SU-DHL-6 (cell line): ENCODE measurements at regions not wholly inside any gene's neighbourhood (a gene's known extent, or its start where the extent isn't known, plus 50 kb on each side); places are given as distances from the start of the nearest gene placed in this dataset.

Experiments
- H2AFZ ChIP-seq: fragments of 200-600 bp; sonication (generic); 2 replicates; pipeline ENCODE4 v1.6.1; 2014; ENCODE audit warnings: low read depth, mild to moderate bottlenecking, moderate library complexity, mixed read lengths, antibody characterized with exemption, low read length; ENCODE audit not compliant: severe bottlenecking
- H3F3A ChIP-seq: fragments of 200-600 bp; shearing (Covaris generic); 2 replicates; pipeline ENCODE4 v1.6.0; 2016; ENCODE audit warnings: antibody characterized with exemption, mild to moderate bottlenecking; ENCODE audit not compliant: insufficient read depth
- H3K27ac ChIP-seq: fragments of 200-600 bp; sonication (generic); 2 replicates; pipeline ENCODE4 v1.5.1; 2016; ENCODE audit warnings: low read depth, mild to moderate bottlenecking, low read length, moderate library complexity, mixed read lengths
- H3K27me3 ChIP-seq: fragments of 200-600 bp; sonication (generic), shearing (Covaris generic); 2 replicates; pipeline ENCODE4 v1.6.0; 2014; ENCODE audit warnings: mild to moderate bottlenecking, low read length
- H3K36me3 ChIP-seq: fragments of 200-600 bp; sonication (generic); 2 replicates; pipeline ENCODE4 v1.6.1; 2014; ENCODE audit warnings: mild to moderate bottlenecking, low read length, mixed read lengths
- H3K4me2 ChIP-seq: fragments of 300-600, 200-600 bp; shearing (Covaris generic), sonication (generic); 2 replicates; pipeline ENCODE4 v1.6.0; 2014; ENCODE audit warnings: low read length, low read depth, mild to moderate bottlenecking; ENCODE audit not compliant: poor library complexity, severe bottlenecking
- H3K4me3 ChIP-seq: fragments of 200-600 bp; sonication (generic); 2 replicates; pipeline ENCODE4 v1.5.1; 2014; ENCODE audit warnings: antibody characterized with exemption, low read length, mild to moderate bottlenecking, mixed read lengths; ENCODE audit not compliant: insufficient read depth, poor library complexity, severe bottlenecking
- H3K79me2 ChIP-seq: fragments of 200-600 bp; sonication (generic); 2 replicates; pipeline ENCODE4 v1.6.1; 2014; ENCODE audit warnings: mild to moderate bottlenecking, low read length, moderate library complexity; ENCODE audit not compliant: insufficient read depth
- H3K9ac ChIP-seq: fragments of 200-600 bp; sonication (generic); 2 replicates; pipeline ENCODE4 v1.7.0; 2014; ENCODE audit warnings: mild to moderate bottlenecking, low read length
- H3K9me2 ChIP-seq: fragments of 200-600 bp; sonication (generic); replicated peaks from 2 replicates; pipeline ENCODE4 v1.6.1; 2014; ENCODE audit warnings: low read length; ENCODE audit not compliant: insufficient read depth
- H3K9me3 ChIP-seq: fragments of 200-600 bp; sonication (generic); 2 replicates; pipeline ENCODE4 v1.6.1; 2014; ENCODE audit warnings: low read length, mixed read lengths; ENCODE audit not compliant: insufficient read depth
- H4K20me1 ChIP-seq: fragments of 200-600 bp; sonication (generic); 2 replicates; pipeline ENCODE4 v1.6.1; 2014; ENCODE audit warnings: low read depth, mild to moderate bottlenecking, antibody characterized with exemption, low read length, moderate library complexity, mixed read lengths
- EZH2phosphoT487 ChIP-seq: fragments of 200-600 bp; sonication (generic), shearing (Covaris generic); conservative IDR thresholded peaks from 2 replicates; pipeline ENCODE4 v1.6.1; 2018; ENCODE audit warnings: mild to moderate bottlenecking, antibody characterized with exemption, low read length, moderate library complexity, mixed read lengths
- TF ChIP-seq, protein P1 (sequence below): fragments of 200-600 bp; sonication (generic); IDR thresholded peaks from one replicate; pipeline ENCODE4 v1.5.1; 2017; ENCODE audit warnings: antibody characterized with exemption, mild to moderate bottlenecking, low read length, moderate library complexity; ENCODE audit not compliant: insufficient read depth, poor library complexity, severe bottlenecking

DNA sequence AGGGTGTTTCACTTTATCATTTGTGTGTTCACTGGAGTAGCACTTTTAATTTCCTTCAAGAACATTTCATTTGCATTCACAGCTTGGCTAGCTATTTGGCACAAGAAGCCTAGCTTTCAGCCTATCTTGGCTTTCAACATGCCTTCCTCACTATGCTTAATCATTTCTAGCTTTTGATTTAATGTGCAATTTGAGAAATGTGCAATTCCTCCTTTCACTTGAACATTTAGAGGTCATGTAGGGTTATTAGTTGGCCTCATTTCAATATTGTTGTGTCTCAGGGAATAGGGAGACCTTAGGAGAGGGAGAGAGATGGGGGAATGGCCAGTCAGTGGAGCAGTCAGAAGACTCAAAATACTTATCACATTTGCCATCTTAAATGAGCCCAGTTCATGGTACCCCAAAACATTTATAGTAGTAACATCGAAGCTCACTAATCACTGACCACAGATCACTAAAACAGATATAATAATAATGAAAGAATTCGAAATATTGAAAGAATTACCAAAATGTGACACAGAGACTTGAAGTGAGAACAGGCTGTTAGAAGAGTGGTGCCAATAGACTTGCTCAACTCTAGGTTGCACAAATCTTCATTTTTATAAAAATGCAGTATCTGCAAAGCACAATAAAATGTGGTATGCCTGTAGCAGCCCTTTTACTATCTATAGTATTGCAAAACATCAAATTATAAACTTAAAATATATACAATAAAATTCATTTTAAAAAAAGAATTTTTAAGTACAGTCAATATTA is 561.2 kb downstream of the METTL4 start:
- Histone ChIP-seq H3K9me2 (no peaks in the 10 kb centered on the region), H2AFZ (no peak overlapping the region), H3F3A (no peaks in the 10 kb centered on the region), H3K27me3 (no peaks in the 10 kb centered on the region), H3K79me2 (no peaks in the 10 kb centered on the region), H3K9ac (no peak overlapping the region), H3K4me2 (no peak overlapping the region), H3K9me3 (no peaks in the 10 kb centered on the region), H4K20me1 (no peaks in the 10 kb centered on the region), H3K36me3 (no peaks in the 10 kb centered on the region), H3K4me3 (no peak overlapping the region), H3K27ac (no peak overlapping the region)
- TF ChIP-seq, protein P1, sequence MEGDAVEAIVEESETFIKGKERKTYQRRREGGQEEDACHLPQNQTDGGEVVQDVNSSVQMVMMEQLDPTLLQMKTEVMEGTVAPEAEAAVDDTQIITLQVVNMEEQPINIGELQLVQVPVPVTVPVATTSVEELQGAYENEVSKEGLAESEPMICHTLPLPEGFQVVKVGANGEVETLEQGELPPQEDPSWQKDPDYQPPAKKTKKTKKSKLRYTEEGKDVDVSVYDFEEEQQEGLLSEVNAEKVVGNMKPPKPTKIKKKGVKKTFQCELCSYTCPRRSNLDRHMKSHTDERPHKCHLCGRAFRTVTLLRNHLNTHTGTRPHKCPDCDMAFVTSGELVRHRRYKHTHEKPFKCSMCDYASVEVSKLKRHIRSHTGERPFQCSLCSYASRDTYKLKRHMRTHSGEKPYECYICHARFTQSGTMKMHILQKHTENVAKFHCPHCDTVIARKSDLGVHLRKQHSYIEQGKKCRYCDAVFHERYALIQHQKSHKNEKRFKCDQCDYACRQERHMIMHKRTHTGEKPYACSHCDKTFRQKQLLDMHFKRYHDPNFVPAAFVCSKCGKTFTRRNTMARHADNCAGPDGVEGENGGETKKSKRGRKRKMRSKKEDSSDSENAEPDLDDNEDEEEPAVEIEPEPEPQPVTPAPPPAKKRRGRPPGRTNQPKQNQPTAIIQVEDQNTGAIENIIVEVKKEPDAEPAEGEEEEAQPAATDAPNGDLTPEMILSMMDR: no peak
- TF ChIP-seq EZH2phosphoT487: no peak

- Histone ChIP-seq H3K36me3 (no peaks in the 10 kb centered on the region), H3K4me2 (no peak overlapping the region), H3K27ac (no peak overlapping the region), H3K79me2 (no peaks in the 10 kb centered on the region), H3K9me3 (no peaks in the 10 kb centered on the region), H3K27me3 (no peaks in the 10 kb centered on the region), H4K20me1 (no peaks in the 10 kb centered on the region), H3F3A (no peaks in the 10 kb centered on the region), H3K9ac (no peak overlapping the region), H3K4me3 (no peak overlapping the region), H2AFZ (no peak overlapping the region), H3K9me2 (no peaks in the 10 kb centered on the region)
- TF ChIP-seq, protein P1: no peak
- TF ChIP-seq EZH2phosphoT487: no peak
Observed at GRCh38 chr18:2027016-2027415, 544.3 kb downstream of the METTL4 start.

DNA sequence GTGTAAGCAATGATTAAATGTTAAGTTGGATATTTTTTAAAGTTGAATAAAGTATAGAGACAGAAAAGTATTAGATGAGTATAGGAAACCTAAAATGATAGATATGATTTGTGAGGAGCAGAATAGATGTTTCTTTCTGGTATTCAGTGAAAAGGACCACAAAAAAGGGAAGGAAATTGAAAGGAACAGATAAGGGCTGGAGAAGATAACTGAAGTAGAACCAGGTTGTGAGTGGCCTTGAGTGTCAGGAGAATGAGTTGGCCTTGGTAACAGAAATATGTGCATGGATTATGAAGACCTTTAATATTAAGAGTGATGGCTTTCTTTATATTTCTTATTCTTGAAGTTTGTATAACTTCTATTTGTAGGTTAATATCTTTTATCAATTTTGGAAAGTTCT is 543.5 kb downstream of the METTL4 start:
- no peaks in the 10 kb centered on the region for H3K79me2 ChIP-seq
- no peak overlapping the region for H2AFZ ChIP-seq
- no peak overlapping the region for H3K4me2 ChIP-seq
- no peaks in the 10 kb centered on the region for H3K9me3 ChIP-seq
- H3K27me3 ChIP-seq: no peaks in the 10 kb centered on the region
- no peaks in the 10 kb centered on the region for H3F3A ChIP-seq
- no peaks in the 10 kb centered on the region for H3K36me3 ChIP-seq
- TF ChIP-seq, protein P1: no peak
- no peak for TF ChIP-seq EZH2phosphoT487
- no peak overlapping the region for H3K27ac ChIP-seq
- H3K9me2 ChIP-seq: no peaks in the 10 kb centered on the region
- no peaks in the 10 kb centered on the region for H4K20me1 ChIP-seq
- no peak overlapping the region for H3K4me3 ChIP-seq
- no peak overlapping the region for H3K9ac ChIP-seq
